Stomach smooth muscle (tissue), 2 donors: ENCODE measurements at regions not wholly inside any gene's neighbourhood (a gene's known extent, or its start where the extent isn't known, plus 50 kb on each side); places are given as distances from the start of the nearest gene placed in this dataset.

Experiments used
- H3K27ac ChIP-seq: one replicate; pipeline ENCODE4 v1.7.0; 2013; ENCODE audit warnings: mild to moderate bottlenecking, low read length, inconsistent platforms
- H3K27me3 ChIP-seq, 2 donors: one replicate each; pipeline ENCODE4 v1.7.0; 2013; ENCODE audit warnings: low read length in 2 of 2; ENCODE audit not compliant: insufficient read depth in 2 of 2, control insufficient read depth in 1 of 2
- H3K36me3 ChIP-seq, 2 donors: one replicate each; pipeline ENCODE4 v1.7.0; 2013; ENCODE audit warnings: low read length in 2 of 2; ENCODE audit not compliant: control insufficient read depth in 2 of 2, insufficient read depth in 2 of 2
- H3K4me1 ChIP-seq: one replicate; pipeline ENCODE4 v1.7.0; 2013; ENCODE audit warnings: low read length; ENCODE audit not compliant: control insufficient read depth, insufficient read depth
- H3K4me3 ChIP-seq, 2 donors: one replicate each; pipeline ENCODE4 v1.7.0; 2013; ENCODE audit warnings: low read length in 2 of 2
- H3K9ac ChIP-seq, 2 donors: one replicate each; pipeline ENCODE4 v1.7.0; 2013; ENCODE audit warnings: low read length in 2 of 2, mild to moderate bottlenecking in 1 of 2
- H3K9me3 ChIP-seq, 2 donors: one replicate each; pipeline ENCODE4 v1.7.0; 2013; ENCODE audit warnings: low read length in 2 of 2; ENCODE audit not compliant: control insufficient read depth in 2 of 2
- donor health status: healthy.
- donor health status: Pancreatic carcinoma.

DNA sequence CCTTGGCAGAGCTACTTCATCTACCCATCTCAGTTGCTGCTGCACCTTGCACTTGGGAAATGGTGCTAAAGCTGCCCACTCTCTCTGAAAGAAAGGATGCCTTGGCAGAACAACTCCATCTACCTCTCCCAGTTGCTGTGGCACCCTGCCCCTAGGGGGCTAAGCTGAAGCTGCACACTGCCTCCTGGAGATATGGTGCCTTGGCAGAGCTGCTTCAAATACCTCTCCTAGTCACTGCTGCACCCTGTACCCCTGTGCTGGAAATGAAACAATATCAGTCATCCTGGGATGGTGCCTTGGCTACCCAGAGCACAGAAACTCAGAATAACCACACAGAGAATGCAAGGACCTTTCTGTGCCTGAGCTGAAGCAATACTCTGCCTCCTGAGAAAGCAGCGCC, 615.8 kb downstream of the DIAPH3 start:
- Histone ChIP-seq H3K9me3 (no peaks in the 10 kb centered on the region), H3K9ac (no peak overlapping the region), H3K4me1 (no peaks in the 10 kb centered on the region), H3K36me3 (no peaks in the 10 kb centered on the region), H3K27me3 (no peaks in the 10 kb centered on the region), H3K4me3 (no peak overlapping the region), H3K27ac (no peak overlapping the region)

DNA sequence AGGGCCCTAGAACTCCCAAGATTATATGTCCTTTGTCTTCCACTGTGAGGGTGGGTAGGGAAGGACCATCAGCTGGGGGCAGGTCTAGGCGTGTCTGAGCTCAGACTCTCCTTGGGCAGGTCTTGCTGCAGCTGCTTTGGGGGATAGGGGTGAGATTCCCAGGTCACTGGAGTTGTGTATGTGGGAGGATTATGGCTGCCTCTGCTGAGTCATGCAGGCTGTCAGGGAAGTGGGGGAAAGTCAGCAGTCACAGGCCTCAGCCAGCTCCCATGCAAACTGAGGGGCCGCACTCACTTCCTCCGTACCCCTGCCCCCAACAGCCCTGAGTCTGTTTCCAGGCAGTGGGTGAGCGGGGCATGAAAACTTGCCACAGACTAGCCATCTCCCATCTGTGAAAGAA, 600.8 kb downstream of the DIAPH3 start:
- Histone ChIP-seq H3K9me3 (no peaks in the 10 kb centered on the region), H3K9ac (no peak overlapping the region), H3K27ac (no peak overlapping the region), H3K27me3 (no peaks in the 10 kb centered on the region), H3K4me1 (peaks cover 2% of the 10 kb centered on the region), H3K36me3 (no peaks in the 10 kb centered on the region), H3K4me3 (no peak overlapping the region)

DNA sequence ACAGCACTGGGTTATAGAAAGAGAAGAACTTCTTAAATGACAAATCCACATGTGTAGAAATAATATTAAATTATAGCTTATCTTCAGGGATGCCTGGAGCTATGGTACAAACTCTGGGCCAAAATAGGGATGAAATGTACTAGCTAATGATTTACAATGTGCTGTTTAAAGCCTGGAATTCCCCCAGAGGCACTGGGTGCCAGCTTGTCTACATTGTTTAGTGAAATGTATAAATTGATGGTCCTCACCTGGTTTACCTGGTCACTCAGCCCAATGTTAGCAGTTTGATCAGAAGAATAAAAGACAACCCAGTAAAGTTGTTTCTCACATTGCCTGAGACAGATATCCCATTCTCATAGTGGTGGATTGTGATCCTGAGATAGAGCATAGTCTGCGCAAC, 597.2 kb downstream of the DIAPH3 start:
- H3K4me1 ChIP-seq: peaks cover 2% of the 10 kb centered on the region

DNA sequence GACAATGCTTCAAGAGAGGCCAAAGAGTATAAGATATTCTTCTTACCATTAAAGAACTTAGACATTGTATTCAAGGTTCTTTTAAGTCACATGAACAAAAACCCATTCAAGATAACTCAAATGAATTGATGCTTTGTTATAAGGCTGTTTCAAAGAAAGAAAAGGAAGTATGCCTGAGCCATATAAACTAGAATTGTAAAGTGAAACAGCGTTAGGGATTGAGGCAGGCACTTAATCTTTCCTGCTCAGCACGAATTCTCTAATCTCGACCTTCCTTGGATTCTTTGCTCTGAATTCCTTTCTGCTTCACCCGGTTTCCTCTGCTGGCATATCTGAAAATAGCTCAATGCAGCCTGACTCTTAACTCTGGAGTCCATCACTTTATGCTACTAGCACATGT, 595.4 kb downstream of the DIAPH3 start:
- Histone ChIP-seq H3K4me1 (peaks cover 2% of the 10 kb centered on the region), H3K9me3 (no peaks in the 10 kb centered on the region), H3K9ac (no peak overlapping the region), H3K27me3 (no peaks in the 10 kb centered on the region), H3K4me3 (no peak overlapping the region), H3K36me3 (no peaks in the 10 kb centered on the region), H3K27ac (no peak overlapping the region)

More for the DNA sequence above, 597.2 kb downstream of the DIAPH3 start:
- Histone ChIP-seq H3K9ac (no peak overlapping the region), H3K9me3 (no peaks in the 10 kb centered on the region), H3K4me3 (no peak overlapping the region), H3K27ac (no peak overlapping the region), H3K36me3 (no peaks in the 10 kb centered on the region), H3K27me3 (no peaks in the 10 kb centered on the region)

DNA sequence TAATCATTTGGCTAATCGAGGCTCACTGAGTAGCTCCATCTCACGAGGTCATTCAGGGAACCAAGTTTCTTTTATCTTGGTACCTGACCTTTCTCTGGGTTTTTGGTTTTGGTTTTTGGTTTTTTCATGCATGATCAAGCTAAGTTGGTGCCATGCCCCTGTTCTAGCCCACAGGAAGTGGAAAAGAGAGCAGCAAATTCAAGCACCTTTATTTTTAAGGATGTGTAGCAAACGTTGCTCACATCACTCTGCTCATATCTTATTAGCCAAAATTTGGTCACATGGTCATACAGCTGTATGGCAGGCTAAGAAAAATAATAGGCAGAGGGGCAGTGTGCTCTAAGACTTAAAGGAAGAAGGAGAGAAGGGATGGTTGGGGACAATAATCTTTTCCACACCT, 593.5 kb downstream of the DIAPH3 start:
- Histone ChIP-seq H3K4me3 (no peak overlapping the region), H3K27me3 (no peaks in the 10 kb centered on the region), H3K27ac (no peak overlapping the region), H3K4me1 (no peaks in the 10 kb centered on the region), H3K9ac (no peak overlapping the region), H3K9me3 (peaks cover 0 to 7% of the 10 kb centered on the region in 2 donors), H3K36me3 (no peaks in the 10 kb centered on the region)

DNA sequence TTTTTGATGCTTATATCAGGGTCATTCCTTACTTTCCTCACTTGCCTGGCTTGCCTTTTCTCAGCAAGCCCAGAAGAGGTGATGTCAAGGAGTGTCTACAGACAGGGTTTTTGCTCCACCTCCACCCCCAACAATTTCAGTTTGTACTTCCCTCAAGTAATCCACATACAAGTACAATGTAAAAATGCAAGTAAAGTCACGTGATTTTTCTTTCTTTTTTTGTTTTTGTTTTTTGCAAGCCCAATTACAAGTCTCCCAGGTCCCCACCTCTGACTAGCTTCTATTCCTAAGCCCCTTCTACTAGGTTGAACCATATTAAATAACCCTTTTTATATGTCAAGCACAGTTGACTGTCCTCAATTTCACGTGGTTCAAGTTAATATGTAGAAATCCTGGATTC, 579.6 kb downstream of the DIAPH3 start:
- Histone ChIP-seq H3K4me1 (no peaks in the 10 kb centered on the region), H3K4me3 (no peak overlapping the region), H3K27ac (no peak overlapping the region), H3K36me3 (no peaks in the 10 kb centered on the region), H3K27me3 (no peaks in the 10 kb centered on the region), H3K9ac (no peak overlapping the region), H3K9me3 (no peaks in the 10 kb centered on the region)

DNA sequence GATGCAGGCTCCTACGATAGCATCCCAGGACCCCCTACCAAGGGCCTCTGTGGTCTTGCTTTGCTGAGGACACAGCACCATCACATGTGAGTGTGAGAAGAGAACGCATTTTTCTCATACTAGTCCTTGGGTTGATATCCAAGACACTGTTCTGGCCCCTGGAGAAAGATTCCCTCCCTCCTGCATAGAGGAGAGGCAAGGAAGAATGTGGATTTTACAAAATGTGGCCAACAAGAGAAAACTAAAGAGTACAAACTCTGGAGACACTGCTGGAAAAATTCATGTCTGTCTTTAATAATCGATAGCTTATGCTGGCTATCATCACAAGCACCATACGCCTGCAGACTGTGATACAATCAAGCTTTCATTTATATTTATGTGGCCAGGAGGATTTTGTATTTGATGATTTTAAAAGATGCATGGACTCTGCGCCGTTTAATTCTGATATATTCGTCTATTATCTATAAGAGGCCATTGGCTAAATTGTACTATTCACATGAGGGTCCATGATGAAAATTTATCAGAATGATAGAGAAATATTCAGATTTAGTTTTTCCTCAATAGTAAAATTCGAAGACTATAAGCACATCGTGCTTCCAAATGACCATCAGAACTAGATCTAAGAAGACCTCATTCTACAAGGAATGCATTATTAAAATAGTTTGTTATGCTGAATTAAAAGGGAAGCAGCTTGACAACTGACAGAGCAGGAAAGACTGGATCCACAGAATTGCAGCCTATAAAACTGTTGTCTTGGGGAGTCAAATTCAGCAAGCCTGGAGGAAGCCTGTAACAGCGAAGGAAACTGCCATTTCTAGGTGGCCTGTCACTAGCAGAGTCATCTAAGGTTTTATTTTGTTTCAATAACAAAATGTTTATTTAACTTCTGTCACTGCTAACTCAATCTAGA, 578.7 kb downstream of the DIAPH3 start:
- H3K4me3 ChIP-seq: no peak overlapping the region
- no peaks in the 10 kb centered on the region for H3K4me1 ChIP-seq
- H3K36me3 ChIP-seq: no peaks in the 10 kb centered on the region
- no peak overlapping the region for H3K27ac ChIP-seq
- no peaks in the 10 kb centered on the region for H3K9me3 ChIP-seq
- no peak overlapping the region for H3K9ac ChIP-seq
- H3K27me3 ChIP-seq: no peaks in the 10 kb centered on the region

DNA sequence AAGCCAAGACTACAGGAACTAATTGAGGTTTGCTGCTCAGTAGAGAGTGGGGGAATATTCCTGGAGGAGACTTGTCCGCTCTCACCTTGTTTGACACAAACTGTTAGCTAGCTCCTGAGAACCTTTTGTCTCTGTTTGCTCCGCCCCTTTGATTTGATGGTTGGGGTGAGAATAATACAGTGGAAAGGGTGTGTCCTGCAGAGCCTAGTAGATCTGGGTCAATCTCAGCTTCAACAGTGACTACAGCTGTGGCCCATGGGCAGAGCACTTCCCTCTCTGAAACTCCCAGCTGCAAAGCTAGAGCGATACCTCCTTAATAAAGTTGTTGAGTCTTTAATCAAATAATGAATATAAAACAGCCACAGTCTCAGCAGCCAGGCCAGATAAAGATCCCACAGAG, 576.7 kb downstream of the DIAPH3 start:
- no peaks in the 10 kb centered on the region for H3K4me1 ChIP-seq
- H3K9me3 ChIP-seq: no peaks in the 10 kb centered on the region
- H3K4me3 ChIP-seq: no peak overlapping the region
- H3K36me3 ChIP-seq: no peaks in the 10 kb centered on the region
- H3K9ac ChIP-seq: no peak overlapping the region
- no peaks in the 10 kb centered on the region for H3K27me3 ChIP-seq
- H3K27ac ChIP-seq: no peak overlapping the region

DNA sequence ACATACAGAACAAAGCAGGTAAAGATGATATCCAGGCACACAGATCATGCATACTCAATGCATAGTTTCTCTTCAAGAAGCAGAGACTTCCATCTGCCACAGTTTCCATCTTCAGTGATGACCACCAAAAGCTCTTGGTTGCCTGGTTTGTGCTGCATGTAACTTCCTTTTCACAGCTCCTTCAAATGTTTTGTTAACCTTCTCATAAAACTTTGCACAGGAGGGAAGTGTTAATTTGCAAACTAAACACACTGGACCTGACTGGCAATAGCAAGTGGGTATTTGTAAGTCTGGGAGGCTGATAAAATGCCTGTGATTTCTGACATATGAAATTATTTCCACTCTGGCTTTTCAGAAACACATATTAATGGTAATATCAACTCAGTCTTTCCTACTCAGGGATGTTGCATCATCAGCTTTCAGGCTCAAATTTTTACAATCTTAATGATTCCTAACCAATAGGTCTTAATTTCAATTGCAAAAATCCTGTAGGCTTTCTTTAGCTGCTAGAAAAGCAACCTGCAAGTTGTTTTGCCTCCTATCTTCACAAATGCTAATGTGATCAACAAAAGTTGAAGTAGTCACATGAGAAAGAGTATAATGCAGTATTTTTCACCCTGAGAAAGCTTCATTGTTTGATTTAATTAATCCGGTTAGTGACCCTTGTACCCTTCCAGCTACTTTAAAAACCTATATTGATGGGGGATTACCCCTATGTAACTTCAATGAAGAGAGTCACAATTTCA, 575.6 kb downstream of the DIAPH3 start:
- Histone ChIP-seq H3K9me3 (no peaks in the 10 kb centered on the region), H3K36me3 (no peaks in the 10 kb centered on the region), H3K4me1 (no peaks in the 10 kb centered on the region), H3K9ac (no peak overlapping the region), H3K27me3 (no peaks in the 10 kb centered on the region), H3K27ac (no peak overlapping the region), H3K4me3 (no peak overlapping the region)

DNA sequence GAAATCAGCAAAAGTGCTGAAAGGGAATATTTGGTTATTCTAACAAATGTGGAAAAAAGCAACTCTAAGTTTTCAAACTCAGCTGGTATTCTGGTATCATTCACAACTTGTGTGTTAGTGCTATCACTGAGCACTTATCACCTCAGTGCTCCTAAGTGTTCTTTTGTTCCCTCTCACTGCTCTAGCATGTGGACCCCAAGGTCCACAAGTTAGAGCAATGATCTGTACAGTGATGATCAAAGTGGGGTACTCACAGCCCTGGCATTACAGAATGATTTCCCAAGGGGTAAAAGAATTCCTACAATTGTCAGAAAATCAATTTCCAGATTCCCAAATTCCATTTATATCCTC, 575.0 kb downstream of the DIAPH3 start:
- Histone ChIP-seq H3K9me3 (no peaks in the 10 kb centered on the region), H3K4me3 (no peak overlapping the region), H3K9ac (no peak overlapping the region), H3K36me3 (no peaks in the 10 kb centered on the region), H3K4me1 (no peaks in the 10 kb centered on the region), H3K27me3 (no peaks in the 10 kb centered on the region), H3K27ac (no peak overlapping the region)

DNA sequence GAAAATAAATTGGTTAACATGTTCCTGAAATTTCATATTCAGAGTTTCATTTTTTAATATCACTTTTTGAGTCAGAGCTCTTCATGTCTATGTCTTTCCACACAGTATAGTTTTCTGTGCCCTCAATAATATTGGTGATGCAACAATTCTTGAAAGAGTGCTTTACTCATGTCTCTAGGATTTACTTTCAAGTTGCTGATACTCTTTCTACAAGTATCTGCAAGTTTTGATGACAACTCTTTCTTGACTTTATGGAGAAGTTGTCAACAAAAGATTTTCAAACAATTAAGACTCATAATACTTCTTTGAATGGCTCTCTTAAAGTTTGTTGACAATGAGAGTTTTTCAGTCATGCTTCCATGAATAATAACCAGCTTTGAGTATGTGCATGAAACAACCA, 561.7 kb downstream of the DIAPH3 start:
- H3K27me3 ChIP-seq: no peaks in the 10 kb centered on the region
- no peak overlapping the region for H3K4me3 ChIP-seq
- H3K27ac ChIP-seq: no peak overlapping the region
- H3K9ac ChIP-seq: no peak overlapping the region
- no peaks in the 10 kb centered on the region for H3K36me3 ChIP-seq
- H3K4me1 ChIP-seq: no peaks in the 10 kb centered on the region
- H3K9me3 ChIP-seq: no peaks in the 10 kb centered on the region
